Retinal pigment epithelial cell (primary cell): ENCODE measurements at regions not wholly inside any gene's neighbourhood (a gene's known extent, or its start where the extent isn't known, plus 50 kb on each side); places are given as distances from the start of the nearest gene placed in this dataset.

Source experiments
- DNase-seq: peaks from one replicate; pipeline ENCODE4 v3.0.0-alpha.2; 2010; ENCODE audit warnings: low read depth
- H3K4me3 ChIP-seq: 2 replicates; pipeline ENCODE4 v1.5.1; 2011; ENCODE audit warnings: mild to moderate bottlenecking, low read length, control low read depth, moderate library complexity
- CTCF ChIP-seq: conservative IDR thresholded peaks from 2 replicates; pipeline ENCODE4 v1.5.1; 2011; ENCODE audit warnings: low read depth, low read length, control low read depth, inconsistent platforms

- peak; percentile 28 for TF ChIP-seq CTCF
- H3K4me3 ChIP-seq: no peak overlapping the region
- DNase-seq: no peak
Measured at GRCh38 chr3:4107430-4107829, 195.7 kb upstream of the SETMAR start.

DNA sequence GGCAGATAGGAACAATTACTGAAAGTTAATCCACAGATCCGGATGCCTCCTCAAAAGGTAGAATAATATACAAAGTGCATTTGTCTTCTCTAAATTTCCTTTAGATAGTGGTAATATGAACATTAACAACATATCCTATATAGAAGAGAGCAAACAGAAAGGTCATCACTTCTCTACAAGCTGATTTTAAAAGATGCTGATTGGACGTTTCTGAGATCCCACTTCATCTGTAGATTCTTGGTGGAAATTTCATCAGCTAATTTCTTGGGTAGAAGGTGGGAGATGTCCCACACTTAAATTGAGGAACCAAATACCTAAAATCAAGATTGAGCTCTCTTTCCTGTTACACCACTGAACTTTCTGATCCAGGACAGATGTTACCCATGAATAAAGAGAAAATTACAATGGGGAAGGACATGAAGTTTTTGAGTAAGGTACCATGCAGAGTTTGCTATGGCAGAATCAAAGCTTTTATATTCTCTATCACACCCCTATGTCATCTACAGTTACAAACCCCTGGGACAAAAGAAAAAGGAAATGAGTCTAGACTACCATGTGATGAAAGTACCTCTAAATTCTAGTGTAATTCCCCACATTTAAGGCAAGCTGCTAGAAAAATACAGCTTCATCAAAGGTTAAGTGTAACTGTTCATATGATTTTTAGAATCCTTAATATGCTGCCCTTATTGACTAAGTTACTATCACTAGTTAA is 189.2 kb upstream of the SETMAR start:
- no peak for TF ChIP-seq CTCF
- no peak overlapping the region for H3K4me3 ChIP-seq
- DNase-seq: no peak

DNA sequence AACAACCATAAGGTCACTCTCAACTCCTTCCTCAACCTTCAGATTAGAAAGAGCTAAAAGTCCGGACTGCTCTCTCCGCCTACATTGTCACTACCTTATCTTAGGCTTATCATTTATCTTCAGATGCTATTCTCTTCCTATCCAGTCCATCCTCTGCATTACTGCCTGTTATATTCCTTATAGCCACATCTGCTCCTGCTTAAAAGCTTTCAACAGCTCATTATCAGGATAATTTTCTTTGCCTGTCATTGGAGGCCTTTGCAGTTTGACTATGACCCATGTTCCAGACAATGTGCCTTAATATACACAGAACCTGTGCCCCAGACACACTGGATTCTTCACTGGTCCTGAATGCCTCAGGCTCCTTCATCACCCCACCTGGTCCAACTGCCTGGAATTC is 184.1 kb upstream of the SETMAR start:
- no peak for TF ChIP-seq CTCF
- DNase-seq: no peak
- no peak overlapping the region for H3K4me3 ChIP-seq

- TF ChIP-seq CTCF: no peak
- H3K4me3 ChIP-seq: no peak overlapping the region
- no peak for DNase-seq
Measured at GRCh38 chr3:4125576-4125975, 177.6 kb upstream of the SETMAR start.

DNA sequence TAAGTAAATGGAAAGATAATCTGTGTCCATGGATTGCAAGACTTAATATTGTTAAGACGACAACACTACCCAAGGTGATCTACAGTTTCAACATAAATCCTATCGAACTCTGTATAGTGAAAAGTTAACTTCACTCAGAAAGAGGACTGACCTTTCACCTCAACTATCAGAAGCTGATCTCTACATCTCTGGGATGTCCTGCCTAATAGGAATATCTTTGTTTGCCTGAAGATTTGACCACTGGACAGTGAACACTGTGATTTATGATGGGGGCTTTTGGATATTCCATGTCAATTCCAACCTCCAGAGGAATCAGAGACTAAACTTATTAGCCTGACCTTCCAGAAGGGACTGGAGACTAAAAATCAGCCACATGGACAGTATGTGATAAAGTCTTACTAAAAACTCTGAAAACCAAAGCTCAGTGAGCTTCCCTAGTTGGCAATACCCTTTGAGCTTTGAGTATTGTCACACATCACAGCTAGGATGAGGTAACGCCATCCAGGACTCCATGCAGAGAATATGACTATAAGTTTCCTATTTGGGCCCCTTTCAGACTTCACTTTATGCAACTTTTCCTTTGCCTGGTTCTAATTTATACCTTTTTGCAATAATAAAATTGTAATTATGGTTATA is 164.9 kb upstream of the SETMAR start:
- H3K4me3 ChIP-seq: no peak overlapping the region
- TF ChIP-seq CTCF: no peak
- no peak for DNase-seq

DNA sequence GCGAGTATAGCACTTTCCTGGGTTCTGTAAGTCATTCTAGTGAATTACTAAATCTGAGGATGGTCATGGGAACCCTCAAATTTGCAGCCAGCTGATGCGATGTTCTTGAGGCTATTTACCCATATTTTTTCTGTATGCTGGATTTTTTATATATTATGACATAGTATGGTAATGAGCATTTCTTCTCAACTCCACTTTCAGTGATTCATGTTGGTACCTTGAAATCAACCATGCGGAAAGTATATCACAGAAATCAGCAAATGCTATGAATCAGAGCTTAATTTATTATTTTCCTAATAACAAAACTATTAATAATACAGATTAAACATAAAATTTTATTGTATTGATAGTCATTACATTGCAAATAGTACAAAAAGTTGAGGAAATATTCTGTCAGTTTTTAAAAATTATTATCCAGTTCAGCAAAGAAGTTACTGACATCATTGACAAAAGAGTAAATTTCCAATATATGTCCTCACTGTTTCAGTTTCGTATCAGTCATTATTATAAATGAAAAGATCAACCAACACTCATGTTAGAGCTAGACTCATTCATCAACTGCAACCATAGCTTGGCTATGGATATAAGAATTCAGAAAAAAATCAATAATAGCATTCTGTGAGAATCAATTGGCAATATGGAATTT is 164.3 kb upstream of the SETMAR start:
- no peak for DNase-seq
- TF ChIP-seq CTCF: no peak
- H3K4me3 ChIP-seq: no peak overlapping the region
